H9 (cell line): ENCODE measurements at regions not wholly inside any gene's neighbourhood (a gene's known extent, or its start where the extent isn't known, plus 50 kb on each side); places are given as distances from the start of the nearest gene placed in this dataset.
"Not testable (repeated sequence)": the region's sequence is repeated elsewhere in the genome, so short reads cannot be mapped to it uniquely, and the experiment has no call there.

Experiments
- DNase-seq: peaks from one replicate; pipeline ENCODE4 v3.0.0-alpha.2; 2017
- H2AFZ ChIP-seq: one replicate; pipeline ENCODE4 v1.6.1; 2013; ENCODE audit warnings: mild to moderate bottlenecking, low read length, control low read depth, moderate library complexity
- H2AK5ac ChIP-seq: 2 replicates; pipeline ENCODE4 v1.6.1; 2013; ENCODE audit warnings: low read length, control low read depth, mixed read lengths; ENCODE audit not compliant: insufficient read length
- H2BK120ac ChIP-seq: one replicate; pipeline ENCODE4 v1.6.1; 2013; ENCODE audit warnings: low read depth, mild to moderate bottlenecking, low read length, control low read depth, inconsistent platforms; ENCODE audit not compliant: poor library complexity, severe bottlenecking
- H2BK12ac ChIP-seq: 2 replicates; pipeline ENCODE4 v1.6.1; 2013; ENCODE audit warnings: low read length, control low read depth, mixed read lengths, low read depth; ENCODE audit not compliant: insufficient read length
- H2BK15ac ChIP-seq: 2 replicates; pipeline ENCODE4 v1.6.1; 2013; ENCODE audit warnings: low read depth, low read length, control low read depth
- H2BK20ac ChIP-seq: one replicate; pipeline ENCODE4 v1.6.1; 2013; ENCODE audit warnings: low read depth, mild to moderate bottlenecking, low read length, control low read depth, inconsistent platforms; ENCODE audit not compliant: poor library complexity, severe bottlenecking
- H2BK5ac ChIP-seq: 2 replicates; pipeline ENCODE4 v1.6.1; 2013; ENCODE audit warnings: low read length, control low read depth, mixed read lengths; ENCODE audit not compliant: insufficient read length
- H3K14ac ChIP-seq: 2 replicates; pipeline ENCODE4 v1.6.1; 2013; ENCODE audit warnings: low read length, control low read depth; ENCODE audit not compliant: insufficient read depth
- H3K18ac ChIP-seq: 2 replicates; pipeline ENCODE4 v1.6.1; 2013; ENCODE audit warnings: low read depth, mild to moderate bottlenecking, mixed read lengths, low read length, control low read depth; ENCODE audit not compliant: insufficient read length
- H3K23ac ChIP-seq: 2 replicates; pipeline ENCODE4 v1.6.1; 2013; ENCODE audit warnings: low read length, control low read depth, mixed read lengths, low read depth; ENCODE audit not compliant: insufficient read length
- H3K23me2 ChIP-seq: 2 replicates; pipeline ENCODE4 v1.6.1; 2013; ENCODE audit warnings: low read depth, mild to moderate bottlenecking, mixed read lengths, low read length, control low read depth; ENCODE audit not compliant: insufficient read length, poor library complexity, severe bottlenecking
- H3K27ac ChIP-seq: 2 replicates; pipeline ENCODE4 v1.5.1; 2013; ENCODE audit warnings: low read length, control low read depth, mixed read lengths, low read depth; ENCODE audit not compliant: insufficient read length
- H3K27me3 ChIP-seq: 2 replicates; pipeline ENCODE4 v1.6.1; 2013; ENCODE audit warnings: low read length, control low read depth, inconsistent platforms; ENCODE audit not compliant: insufficient read depth
- H3K4ac ChIP-seq: 2 replicates; pipeline ENCODE4 v1.6.1; 2013; ENCODE audit warnings: low read depth, mild to moderate bottlenecking, control low read depth, inconsistent platforms, low read length, moderate library complexity
- H3K4me1 ChIP-seq: 2 replicates; pipeline ENCODE4 v1.6.1; 2013; ENCODE audit warnings: low read length, control low read depth, inconsistent platforms; ENCODE audit not compliant: insufficient read depth
- H3K4me2 ChIP-seq: 2 replicates; pipeline ENCODE4 v1.6.1; 2013; ENCODE audit warnings: low read length, control low read depth, mixed read lengths; ENCODE audit not compliant: insufficient read length, insufficient read depth
- H3K56ac ChIP-seq: 2 replicates; pipeline ENCODE4 v1.6.1; 2013; ENCODE audit warnings: low read depth, mild to moderate bottlenecking, mixed read lengths, low read length, control low read depth; ENCODE audit not compliant: insufficient read length
- H3K79me1 ChIP-seq: 2 replicates; pipeline ENCODE4 v1.6.1; 2013; ENCODE audit warnings: low read depth, mild to moderate bottlenecking, moderate library complexity, low read length, control low read depth, inconsistent platforms; ENCODE audit not compliant: insufficient read depth, poor library complexity, severe bottlenecking
- H3K79me2 ChIP-seq: 2 replicates; pipeline ENCODE4 v1.6.1; 2013; ENCODE audit warnings: low read length, control low read depth, inconsistent platforms; ENCODE audit not compliant: insufficient read depth
- H3K9ac ChIP-seq: 2 replicates; pipeline ENCODE4 v1.6.1; 2013; ENCODE audit warnings: low read length, control low read depth, mixed read lengths; ENCODE audit not compliant: insufficient read length; ENCODE audit errors: extremely low read depth
- H3K9me3 ChIP-seq: one replicate; pipeline ENCODE4 v1.6.1; 2013; ENCODE audit warnings: low read depth, low read length, inconsistent platforms; ENCODE audit not compliant: control insufficient read depth
- H3T11ph ChIP-seq: one replicate; pipeline ENCODE4 v1.6.1; 2013; ENCODE audit warnings: mild to moderate bottlenecking, low read length, control low read depth, inconsistent platforms
- H4K20me1 ChIP-seq: one replicate; pipeline ENCODE4 v1.6.1; 2013; ENCODE audit not compliant: control insufficient read depth, insufficient read length, insufficient read depth
- H4K5ac ChIP-seq: 2 replicates; pipeline ENCODE4 v1.6.1; 2013; ENCODE audit warnings: low read depth, mild to moderate bottlenecking, mixed read lengths, low read length, control low read depth; ENCODE audit not compliant: insufficient read length
- H4K8ac ChIP-seq: replicated peaks from 2 replicates; pipeline ENCODE4 v1.6.1; 2013; ENCODE audit warnings: low read length, control low read depth, mixed read lengths, low read depth; ENCODE audit not compliant: insufficient read length
- H4K91ac ChIP-seq: 2 replicates; pipeline ENCODE4 v1.6.1; 2013; ENCODE audit warnings: low read depth, mild to moderate bottlenecking, moderate library complexity, mixed read lengths, low read length, control low read depth; ENCODE audit not compliant: insufficient read length
- H3K27ac Mint-ChIP-seq, 3 experiments: 2 replicates in 2 of 3; 3 replicates in 1 of 3; pipeline ENCODE4 v1.8.0; 2020 to 2021; ENCODE audit warnings: mixed read lengths in 3 of 3, mild to moderate bottlenecking in 1 of 3, moderate library complexity in 1 of 3
- H3K27me3 Mint-ChIP-seq: 2 replicates; pipeline ENCODE4 v1.8.0; 2021; ENCODE audit warnings: low read depth, mild to moderate bottlenecking, moderate library complexity, mixed read lengths
- H3K36me3 Mint-ChIP-seq, 3 experiments: 2 replicates in 2 of 3; 3 replicates in 1 of 3; pipeline ENCODE4 v1.8.0; 2020 to 2021; ENCODE audit warnings: low read depth in 3 of 3, mixed read lengths in 3 of 3; ENCODE audit not compliant: insufficient read depth in 1 of 3
- H3K4me1 Mint-ChIP-seq, 2 experiments: 2 replicates each; pipeline ENCODE4 v1.8.0; 2020; ENCODE audit warnings: mixed read lengths in 2 of 2
- H3K4me3 Mint-ChIP-seq, 2 experiments: 2 replicates in 1 of 2; 3 replicates in 1 of 2; pipeline ENCODE4 v1.8.0; 2020 to 2021; ENCODE audit warnings: mild to moderate bottlenecking in 2 of 2, mixed read lengths in 2 of 2, moderate library complexity in 1 of 2
- H3K9me3 Mint-ChIP-seq, 2 experiments: 2 replicates in 1 of 2; 3 replicates in 1 of 2; pipeline ENCODE4 v1.8.0; 2020; ENCODE audit warnings: mild to moderate bottlenecking in 2 of 2, mixed read lengths in 2 of 2, moderate library complexity in 1 of 2
- WGBS: extraction: QIAGEN DNeasy Blood & Tissue Kit; methylation state at CpG from one replicate; pipeline ENCODE4 v1.1.7; 2013; ENCODE audit warnings: missing lambda C conversion rate, low lambda C conversion rate, mixed read lengths; ENCODE audit not compliant: insufficient read length; ENCODE audit errors: extremely low coverage; 5-methylcytosine and 5-hydroxymethylcytosine counted together
- TF ChIP-seq, protein P1 (sequence below): fragments of 200-600 bp; sonication (generic); conservative IDR thresholded peaks from 3 replicates; pipeline ENCODE4 v1.8.0; 2021; ENCODE audit warnings: antibody characterized with exemption, mild to moderate bottlenecking

DNA sequence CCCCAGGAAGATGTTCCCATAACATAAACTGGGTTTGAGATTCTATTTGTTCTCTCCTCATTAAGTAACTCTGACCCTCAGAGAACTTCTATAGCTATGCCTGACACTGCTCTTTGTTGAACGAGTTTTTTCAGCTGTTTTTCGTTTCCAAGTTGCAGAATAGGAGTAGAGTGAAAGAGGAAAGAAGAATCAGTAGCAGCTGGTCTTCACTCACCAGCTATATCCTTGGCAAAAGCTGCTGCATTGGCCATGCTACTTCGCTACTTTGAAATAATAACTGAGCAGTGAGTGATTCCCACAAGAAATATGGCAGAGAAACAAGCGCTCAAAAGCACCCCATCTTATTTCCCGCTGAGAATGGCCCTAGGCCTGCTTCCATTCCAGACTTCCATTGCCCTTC is 329.0 kb downstream of the ISL1 start:
- H3K9ac ChIP-seq = no peak overlapping the region
- H2BK5ac ChIP-seq = no peak overlapping the region
- no peak overlapping the region for H3T11ph ChIP-seq
- DNase-seq = no peak
- H2AFZ ChIP-seq = no peak overlapping the region
- no peaks in the 10 kb centered on the region for H3K23me2 ChIP-seq
- H3K4me2 ChIP-seq = no peak overlapping the region
- Mint-ChIP-seq H3K4me3 (no peak overlapping the region), H3K4me1 (no peaks in the 10 kb centered on the region), H3K36me3 (peaks cover 0 to 7% (median 0%) of the 10 kb centered on the region in 3 experiments; a peak in 2 of 7 replicates), H3K27me3 (no peaks in the 10 kb centered on the region), H3K27ac (no peak overlapping the region), H3K9me3 (peaks cover 7 to 11% of the 10 kb centered on the region in 2 experiments; a peak in 4 of 5 replicates)
- no peak overlapping the region for H3K56ac ChIP-seq
- no peaks in the 10 kb centered on the region for H3K27me3 ChIP-seq
- no peak overlapping the region for H4K91ac ChIP-seq
- H2BK120ac ChIP-seq = no peak overlapping the region
- no peak overlapping the region for H3K18ac ChIP-seq
- no peak overlapping the region for H2BK15ac ChIP-seq
- no peaks in the 10 kb centered on the region for H4K20me1 ChIP-seq
- no peak overlapping the region for H4K5ac ChIP-seq
- no peak overlapping the region for H2AK5ac ChIP-seq
- no peaks in the 10 kb centered on the region for H3K79me1 ChIP-seq
- H2BK20ac ChIP-seq = no peak overlapping the region
- no peak overlapping the region for H2BK12ac ChIP-seq
- H3K79me2 ChIP-seq = no peaks in the 10 kb centered on the region
- no peaks in the 10 kb centered on the region for H3K4me1 ChIP-seq
- no peak overlapping the region for H3K27ac ChIP-seq
- H4K8ac ChIP-seq = no peak overlapping the region
- no CpG with 5 or more reads among the region's 5 CpGs for WGBS
- no peak overlapping the region for H3K4ac ChIP-seq
- TF ChIP-seq, protein P1, sequence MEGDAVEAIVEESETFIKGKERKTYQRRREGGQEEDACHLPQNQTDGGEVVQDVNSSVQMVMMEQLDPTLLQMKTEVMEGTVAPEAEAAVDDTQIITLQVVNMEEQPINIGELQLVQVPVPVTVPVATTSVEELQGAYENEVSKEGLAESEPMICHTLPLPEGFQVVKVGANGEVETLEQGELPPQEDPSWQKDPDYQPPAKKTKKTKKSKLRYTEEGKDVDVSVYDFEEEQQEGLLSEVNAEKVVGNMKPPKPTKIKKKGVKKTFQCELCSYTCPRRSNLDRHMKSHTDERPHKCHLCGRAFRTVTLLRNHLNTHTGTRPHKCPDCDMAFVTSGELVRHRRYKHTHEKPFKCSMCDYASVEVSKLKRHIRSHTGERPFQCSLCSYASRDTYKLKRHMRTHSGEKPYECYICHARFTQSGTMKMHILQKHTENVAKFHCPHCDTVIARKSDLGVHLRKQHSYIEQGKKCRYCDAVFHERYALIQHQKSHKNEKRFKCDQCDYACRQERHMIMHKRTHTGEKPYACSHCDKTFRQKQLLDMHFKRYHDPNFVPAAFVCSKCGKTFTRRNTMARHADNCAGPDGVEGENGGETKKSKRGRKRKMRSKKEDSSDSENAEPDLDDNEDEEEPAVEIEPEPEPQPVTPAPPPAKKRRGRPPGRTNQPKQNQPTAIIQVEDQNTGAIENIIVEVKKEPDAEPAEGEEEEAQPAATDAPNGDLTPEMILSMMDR = no peak
- no peak overlapping the region for H3K14ac ChIP-seq
- H3K9me3 ChIP-seq = no peaks in the 10 kb centered on the region
- H3K23ac ChIP-seq = no peak overlapping the region

DNA sequence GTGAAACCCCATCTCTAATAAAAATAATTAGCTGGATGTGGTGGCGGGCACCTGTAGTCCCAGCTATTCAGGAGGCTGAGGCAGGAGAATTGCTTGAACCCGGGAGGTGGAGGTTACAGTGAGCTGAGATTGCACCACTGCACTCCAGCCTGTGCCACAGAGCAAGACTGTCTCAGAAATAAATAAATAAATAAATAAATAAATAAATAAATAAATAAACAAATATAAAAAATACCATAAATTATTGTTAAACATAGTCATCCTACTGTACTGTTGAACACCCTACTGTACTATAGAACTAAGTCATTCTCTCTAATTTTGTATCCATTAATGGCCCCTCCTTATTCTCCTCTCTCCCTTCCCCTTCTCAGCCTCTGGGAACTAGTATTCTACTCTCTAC is 332.2 kb downstream of the ISL1 start:
- H3K4me2 ChIP-seq, H3K9me3 Mint-ChIP-seq, H2BK120ac ChIP-seq, H4K5ac ChIP-seq, H3K27ac ChIP-seq, H2BK12ac ChIP-seq, H4K91ac ChIP-seq, H2AFZ ChIP-seq, H3K27me3 Mint-ChIP-seq, H3K4me1 Mint-ChIP-seq, H2BK15ac ChIP-seq, H3K56ac ChIP-seq, H3K23ac ChIP-seq, H2BK20ac ChIP-seq, H2AK5ac ChIP-seq, DNase-seq, H3K4ac ChIP-seq, H3K18ac ChIP-seq, H4K20me1 ChIP-seq, H3K4me3 Mint-ChIP-seq, H3K23me2 ChIP-seq, H3K9me3 ChIP-seq, H3K9ac ChIP-seq, H3K27ac Mint-ChIP-seq, H3K4me1 ChIP-seq, H3T11ph ChIP-seq, H3K79me2 ChIP-seq, H2BK5ac ChIP-seq, H3K27me3 ChIP-seq, H3K14ac ChIP-seq, H3K79me1 ChIP-seq, H3K36me3 Mint-ChIP-seq, H4K8ac ChIP-seq: not testable (repeated sequence)
- WGBS = no CpG with 5 or more reads among the region's 2 CpGs
